ENCODE measurements at regions not wholly inside any gene's neighbourhood (a gene's known extent, or its start where the extent isn't known, plus 50 kb on each side); places are given as distances from the start of the nearest gene placed in this dataset.

GRCh38 chr10:22481106-22481505 lies 135.8 kb downstream of the SPAG6 start:
- no peak overlapping the region for H3K4me2 ChIP-seq (ENCODE audit: low read length)
- no peaks in the 10 kb centered on the region for H3K4me1 ChIP-seq
- no peak overlapping the region for H2AFZ ChIP-seq
- H3K27ac ChIP-seq: no peak overlapping the region
- no peak overlapping the region for H3K9ac ChIP-seq
- H3K9me3 ChIP-seq (ENCODE audit: control insufficient read depth, low read length): no peaks in the 10 kb centered on the region
- TF ChIP-seq CTCF (IDR thresholded peaks at IDR 0.05): no peak
- H3K79me2 ChIP-seq: no peaks in the 10 kb centered on the region
- peaks cover 8% of the 10 kb centered on the region for H3K27me3 ChIP-seq (ENCODE audit: control insufficient read depth, insufficient read depth, low read length)
- no peaks in the 10 kb centered on the region for H3K36me3 ChIP-seq (ENCODE audit: control insufficient read depth, insufficient read depth, low read length)
- H3K4me3 ChIP-seq (ENCODE audit: low read depth, low read length): no peak overlapping the region

- H3K4me2 ChIP-seq (ENCODE audit: low read length): no peak overlapping the region
- H3K4me3 ChIP-seq (ENCODE audit: low read depth, low read length): no peak overlapping the region
- H3K9ac ChIP-seq: no peak overlapping the region
- H2AFZ ChIP-seq: no peak overlapping the region
- no peak for TF ChIP-seq CTCF (IDR thresholded peaks at IDR 0.05)
- no peaks in the 10 kb centered on the region for H3K4me1 ChIP-seq
- no peaks in the 10 kb centered on the region for H3K79me2 ChIP-seq
- H3K36me3 ChIP-seq (ENCODE audit: control insufficient read depth, insufficient read depth, low read length): no peaks in the 10 kb centered on the region
- no peaks in the 10 kb centered on the region for H3K9me3 ChIP-seq (ENCODE audit: control insufficient read depth, low read length)
- H3K27me3 ChIP-seq (ENCODE audit: control insufficient read depth, insufficient read depth, low read length): peaks cover 6% of the 10 kb centered on the region
- no peak overlapping the region for H3K27ac ChIP-seq
Measured at GRCh38 chr10:22481687-22482539, 136.6 kb downstream of the SPAG6 start.

GRCh38 chr10:22483132-22483531 lies 137.8 kb downstream of the SPAG6 start:
- H3K27ac ChIP-seq: no peak overlapping the region
- H3K79me2 ChIP-seq: no peaks in the 10 kb centered on the region
- H3K9me3 ChIP-seq (ENCODE audit: control insufficient read depth, low read length): no peaks in the 10 kb centered on the region
- no peaks in the 10 kb centered on the region for H3K27me3 ChIP-seq (ENCODE audit: control insufficient read depth, insufficient read depth, low read length)
- no peak overlapping the region for H3K4me3 ChIP-seq (ENCODE audit: low read depth, low read length)
- H3K4me2 ChIP-seq (ENCODE audit: low read length): no peak overlapping the region
- no peak overlapping the region for H3K9ac ChIP-seq
- H2AFZ ChIP-seq: no peak overlapping the region
- TF ChIP-seq CTCF (IDR thresholded peaks at IDR 0.05): no peak
- H3K4me1 ChIP-seq: no peaks in the 10 kb centered on the region
- H3K36me3 ChIP-seq (ENCODE audit: control insufficient read depth, insufficient read depth, low read length): no peaks in the 10 kb centered on the region

All from parathyroid adenoma (tissue), 2 donors.